ENCODE measurements at regions not wholly inside any gene's neighbourhood (a gene's known extent, or its start where the extent isn't known, plus 50 kb on each side); places are given as distances from the start of the nearest gene placed in this dataset.

DNA sequence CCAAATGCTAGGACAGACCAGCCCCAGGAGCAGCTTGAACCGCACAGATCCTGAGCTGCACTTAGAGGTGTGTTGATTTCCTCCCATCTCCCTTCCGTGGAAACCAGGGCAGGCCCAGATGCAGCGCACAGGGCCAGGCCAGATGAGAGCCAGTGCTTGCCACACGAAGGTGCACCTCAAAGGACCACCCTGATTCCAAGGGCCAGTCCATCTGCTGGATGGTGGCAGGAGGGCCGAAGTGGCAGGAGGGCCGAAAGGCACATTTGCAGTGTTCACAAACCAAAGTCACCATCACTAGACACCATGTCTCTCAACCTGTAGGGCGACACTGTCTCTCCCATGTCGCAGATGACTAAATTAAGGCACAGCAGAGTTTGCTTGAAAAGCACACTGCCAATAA is 370.7 kb upstream of the MYT1L start:
- DNase-seq (ENCODE audit: low spot score) = no peak

DNA sequence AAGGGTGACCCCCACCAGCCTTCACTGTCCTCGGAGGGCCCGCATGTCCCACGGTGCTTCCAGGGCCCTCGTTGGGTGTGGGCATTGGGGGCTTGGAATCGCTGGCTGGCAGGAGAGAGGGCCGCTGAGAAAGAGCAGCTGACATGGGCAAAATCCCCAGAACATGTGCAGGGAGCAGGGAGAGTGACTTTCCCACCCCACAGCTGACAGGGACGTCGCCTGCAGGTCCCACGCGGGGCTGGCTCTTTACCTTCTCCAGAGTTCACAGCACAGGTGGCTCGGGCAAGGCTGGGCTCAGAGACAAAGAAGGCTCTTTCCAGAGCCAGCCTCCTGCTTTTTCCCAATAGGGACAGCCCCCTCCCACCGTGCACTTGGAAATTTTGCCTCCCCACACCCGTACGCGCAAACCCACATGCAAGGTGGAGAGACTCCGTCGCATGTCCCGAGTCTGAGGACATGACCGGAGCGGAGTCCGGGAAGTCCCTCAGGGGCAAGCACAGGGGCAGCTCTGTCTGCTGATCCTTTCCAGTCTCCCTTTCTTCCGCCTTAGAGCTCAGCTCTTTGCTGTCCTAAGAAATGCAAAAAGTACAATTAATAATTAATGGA is 370.2 kb upstream of the MYT1L start:
- no peak for DNase-seq (ENCODE audit: low spot score)

DNA sequence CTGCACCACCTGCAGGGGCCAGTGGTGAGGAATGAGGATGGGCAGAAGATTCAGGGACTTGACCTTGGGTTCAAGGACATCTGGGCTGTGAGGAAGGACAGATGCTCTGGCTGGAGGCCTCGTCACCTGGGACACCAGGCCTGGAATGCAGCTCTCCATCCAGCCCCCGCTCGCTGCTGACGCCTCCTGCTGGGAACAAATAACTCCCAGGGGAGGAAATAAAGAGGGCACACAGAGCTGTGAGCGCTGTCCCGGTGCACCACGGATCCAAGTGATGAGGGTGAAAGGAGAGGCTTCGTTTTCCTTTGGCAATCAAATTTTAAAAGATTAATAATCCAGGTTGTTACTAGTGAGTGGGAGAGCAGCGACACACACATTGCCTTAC is 368.0 kb upstream of the MYT1L start:
- no peak for DNase-seq (ENCODE audit: low spot score)

- no peak for DNase-seq (ENCODE audit: low spot score)
Observed at GRCh38 chr2:2698182-2699120, 367.4 kb upstream of the MYT1L start.

DNA sequence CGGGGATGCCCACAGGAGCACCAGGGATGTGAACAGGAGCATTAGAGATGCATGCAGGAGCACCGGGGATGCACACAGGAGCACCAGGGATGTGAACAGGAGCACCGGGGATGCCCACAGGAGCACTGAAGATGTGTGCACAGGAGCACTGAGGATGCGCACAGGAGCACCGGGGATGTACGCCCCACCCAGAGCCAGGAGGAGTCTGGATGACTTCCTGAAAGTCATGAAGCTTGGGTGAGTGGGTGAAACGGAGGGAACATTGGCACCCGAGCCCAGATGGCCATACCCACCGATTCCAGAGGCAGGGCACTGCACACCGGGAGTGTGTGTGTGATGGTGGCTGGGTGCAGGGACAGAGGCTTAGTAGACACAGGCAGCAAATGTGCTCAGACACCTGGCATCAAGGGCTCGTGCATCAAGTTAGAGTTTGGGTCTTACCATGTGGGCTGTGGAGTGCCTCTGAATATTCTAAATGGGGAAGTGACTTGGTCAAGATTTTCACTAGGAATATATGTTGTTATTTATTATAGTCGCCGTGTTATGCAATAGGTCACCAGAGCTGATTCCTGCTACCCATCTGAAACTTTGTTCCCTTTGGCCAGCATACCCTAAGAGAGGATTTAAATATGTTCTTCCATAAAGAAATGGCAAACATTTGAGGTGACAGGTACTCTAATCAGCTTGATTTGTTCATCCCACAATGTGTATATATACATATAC is 365.8 kb upstream of the MYT1L start:
- DNase-seq (ENCODE audit: low spot score) = no peak

GRCh38 chr2:2696325-2696724 is 365.2 kb upstream of the MYT1L start:
- no peak for DNase-seq (ENCODE audit: low spot score)

GRCh38 chr2:2694746-2695145 is 363.7 kb upstream of the MYT1L start:
- no peak for DNase-seq (ENCODE audit: low spot score)

DNA sequence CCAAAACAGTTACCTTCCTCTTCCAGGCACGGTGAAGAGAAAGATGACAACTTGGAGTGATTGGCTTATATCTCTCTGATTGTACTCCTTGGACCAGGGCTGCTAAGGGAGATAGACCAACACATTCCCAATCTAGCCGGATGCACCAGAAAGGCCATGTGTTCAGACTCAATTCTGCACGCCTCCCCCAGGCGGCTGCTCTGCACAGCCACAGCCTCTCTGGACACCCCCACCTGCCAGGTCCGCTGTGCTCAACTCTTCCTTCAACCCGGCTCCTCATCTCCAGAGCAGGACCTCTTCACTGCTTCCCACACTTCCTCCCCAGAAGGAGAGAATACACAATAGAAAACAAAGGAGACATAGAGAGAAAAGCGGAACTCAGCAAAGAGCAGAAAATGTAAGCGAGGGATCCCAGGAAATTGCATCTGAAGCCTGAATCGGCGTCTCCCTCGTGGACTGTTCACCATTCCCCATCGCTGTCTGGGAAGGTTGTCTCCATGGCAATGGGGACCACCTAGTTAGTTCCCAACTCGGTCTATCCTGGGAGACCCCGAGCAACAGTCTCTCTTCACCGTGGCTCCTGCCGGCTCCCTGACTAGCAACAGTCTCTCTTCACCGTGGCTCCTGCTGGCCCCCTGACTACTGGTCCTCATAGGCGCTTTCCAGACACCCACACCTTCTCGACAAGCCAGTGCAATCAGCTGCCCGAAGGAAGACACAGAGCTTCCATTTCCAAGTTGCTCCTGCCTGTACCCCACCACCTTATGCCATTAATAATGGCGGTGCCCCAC is 361.7 kb upstream of the MYT1L start:
- DNase-seq (ENCODE audit: low spot score) = no peak

DNA sequence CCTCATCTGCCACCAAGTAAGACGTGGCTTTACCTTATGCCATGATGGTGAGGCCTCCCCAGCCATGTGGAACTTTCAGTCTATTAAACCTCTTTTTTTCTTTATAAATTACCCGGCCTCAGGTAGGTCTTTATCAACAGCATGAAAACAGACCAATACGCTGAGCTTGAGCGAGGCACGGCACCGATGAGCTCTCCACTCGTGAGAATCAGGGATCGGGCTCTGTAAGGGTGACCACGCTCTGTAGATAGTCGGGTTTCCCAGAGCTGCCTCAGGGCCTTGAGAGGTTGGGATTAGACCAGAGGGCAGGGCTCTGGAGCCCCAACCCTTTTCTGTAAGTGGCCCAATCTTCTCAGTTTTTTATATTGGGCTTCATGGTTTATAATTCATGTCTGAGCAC is 360.3 kb upstream of the MYT1L start:
- no peak for DNase-seq (ENCODE audit: low spot score)

DNA sequence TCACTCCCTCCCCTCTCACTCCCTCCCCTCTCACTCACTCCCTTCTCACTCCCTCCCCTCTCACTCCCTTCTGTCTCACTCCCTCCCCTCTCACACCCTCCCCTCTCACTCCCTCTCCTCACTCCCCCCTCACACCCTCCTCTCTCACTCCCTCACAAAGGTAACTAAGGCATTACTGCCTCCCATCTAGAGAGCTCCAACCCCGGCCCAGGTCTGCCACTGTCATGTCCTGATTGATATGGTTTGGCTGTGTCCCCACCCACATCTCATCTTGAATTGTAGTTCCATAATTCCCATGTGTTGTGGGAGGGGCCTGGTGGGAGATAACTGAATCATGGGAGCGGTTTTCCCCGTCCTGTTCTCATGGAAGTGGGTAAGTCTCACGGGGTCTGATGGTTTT is 359.9 kb upstream of the MYT1L start:
- DNase-seq (ENCODE audit: low spot score) = no peak

DNA sequence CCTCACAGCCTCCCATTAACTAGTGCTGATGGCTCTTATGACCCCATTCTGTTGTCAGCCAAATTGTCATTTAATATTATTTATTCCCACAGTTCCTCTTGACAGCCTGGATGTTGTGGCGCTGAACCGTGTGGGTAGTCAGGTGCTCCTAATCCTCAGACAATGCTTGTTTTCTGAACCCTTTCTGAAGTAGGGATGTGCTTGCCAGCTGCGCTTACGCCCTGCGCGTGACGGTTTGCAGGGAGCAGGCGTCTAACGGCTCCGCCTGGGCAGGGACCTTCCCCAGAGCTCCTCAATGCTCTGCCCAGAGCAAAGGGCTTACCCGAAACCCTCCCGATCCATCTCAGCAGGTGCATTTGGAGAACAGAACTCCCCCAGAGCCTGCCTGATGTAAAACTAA is 358.2 kb upstream of the MYT1L start:
- DNase-seq (ENCODE audit: low spot score) = no peak

GRCh38 chr2:2688254-2688653 is 357.2 kb upstream of the MYT1L start:
- no peak for DNase-seq (ENCODE audit: low spot score)

DNA sequence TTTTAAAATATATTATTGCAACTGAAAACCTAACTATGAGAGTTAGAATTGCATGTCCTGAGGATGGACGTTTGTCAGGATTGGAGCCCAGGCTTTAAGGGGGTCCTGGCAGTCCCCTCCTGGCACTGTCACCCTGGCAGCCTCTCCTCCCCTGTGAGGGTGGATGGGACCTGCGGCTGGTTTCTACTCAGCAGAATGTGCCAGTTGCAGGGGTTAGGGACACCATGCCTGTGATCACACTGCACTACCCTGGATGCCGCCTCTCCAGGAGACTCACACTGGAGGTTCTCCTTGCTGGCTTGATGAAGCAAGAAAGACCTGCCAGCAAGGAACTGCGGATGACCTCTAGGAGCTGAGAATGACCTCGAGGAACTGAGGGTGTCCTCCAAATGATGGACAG is 356.7 kb upstream of the MYT1L start:
- DNase-seq (ENCODE audit: low spot score) = no peak

GRCh38 chr2:2686222-2686621 is 355.1 kb upstream of the MYT1L start:
- no peak for DNase-seq (ENCODE audit: low spot score)

DNA sequence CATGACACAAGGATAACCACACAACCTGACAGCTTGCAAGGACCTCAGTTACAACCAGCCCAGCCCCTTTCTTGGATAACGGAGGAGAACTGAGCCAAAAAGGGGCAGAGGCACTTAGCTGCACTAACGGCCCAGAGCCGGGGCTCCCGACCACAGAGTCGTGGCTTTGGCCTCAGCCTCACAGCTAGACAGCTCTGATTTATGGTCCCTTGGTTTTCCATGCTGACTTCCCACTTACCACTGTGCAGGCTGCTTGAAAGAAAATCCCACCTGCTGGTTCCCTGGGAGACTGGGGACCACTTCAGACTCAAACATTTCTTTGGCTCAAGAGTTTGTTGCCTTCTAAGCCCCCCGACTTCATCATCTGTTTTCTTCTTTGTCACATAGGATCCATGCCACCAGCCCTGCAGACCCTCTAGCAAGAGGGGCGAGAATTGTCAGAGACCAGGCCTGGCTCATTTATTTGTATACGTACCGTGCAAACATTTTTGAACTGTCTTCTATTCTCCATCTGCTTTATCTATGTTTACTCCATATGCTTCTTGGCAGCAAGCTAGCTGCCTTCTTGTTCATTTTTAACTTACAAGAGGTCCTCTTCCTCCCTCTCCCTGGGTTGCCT is 352.6 kb upstream of the MYT1L start:
- DNase-seq (ENCODE audit: low spot score) = no peak

- no peak for DNase-seq (ENCODE audit: low spot score)
Observed at GRCh38 chr2:2682700-2683342, 351.7 kb upstream of the MYT1L start.

DNA sequence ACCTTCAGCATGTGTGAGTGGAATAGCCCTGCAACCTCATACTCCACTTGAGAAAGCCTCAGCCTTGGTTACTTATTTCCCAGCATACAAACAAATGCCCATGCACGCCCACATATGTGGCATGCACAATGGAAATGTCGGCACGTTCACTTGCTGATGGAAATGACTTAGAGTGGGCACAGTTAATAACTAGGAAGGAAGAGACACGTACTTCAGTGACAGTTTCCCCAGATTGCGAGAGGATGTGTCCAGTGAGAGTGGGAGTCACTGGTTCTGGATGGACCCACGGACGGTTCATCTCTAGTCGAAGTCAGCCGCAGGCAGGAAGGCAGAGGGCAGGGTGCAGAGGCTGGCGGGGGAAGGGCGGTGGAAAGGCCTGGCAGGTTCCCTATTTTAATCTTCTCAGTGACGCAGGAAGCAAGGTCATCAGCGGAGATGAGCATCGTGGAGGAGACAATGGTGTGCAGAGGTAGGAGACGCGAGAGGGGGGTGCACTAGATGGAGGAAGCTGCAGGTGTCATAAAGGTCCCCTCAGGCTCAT is 350.7 kb upstream of the MYT1L start:
- no peak for DNase-seq (ENCODE audit: low spot score)

GRCh38 chr2:2681085-2681484 is 350.0 kb upstream of the MYT1L start:
- DNase-seq (ENCODE audit: low spot score) = no peak

GRCh38 chr2:2674831-2675230 is 343.8 kb upstream of the MYT1L start:
- DNase-seq (ENCODE audit: low spot score) = no peak

DNA sequence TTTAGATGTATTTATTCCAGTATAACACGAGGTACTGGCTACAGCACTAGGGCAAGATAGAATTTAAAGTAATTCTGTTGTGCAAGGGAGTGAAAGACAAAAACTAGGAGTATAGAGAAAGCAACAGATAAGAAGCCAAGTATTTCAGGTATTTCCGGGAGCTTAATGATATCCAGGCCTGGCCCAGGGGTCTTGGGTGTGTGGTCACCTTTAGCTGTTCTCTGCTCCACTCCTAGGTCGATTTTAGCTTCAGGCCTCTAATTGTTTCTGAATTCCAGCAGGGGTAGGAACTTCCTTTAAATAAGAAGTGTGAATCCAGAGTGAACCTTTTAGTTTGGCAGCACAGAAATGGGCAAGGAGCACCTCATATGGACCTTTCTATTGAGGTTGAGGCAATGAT is 342.3 kb upstream of the MYT1L start:
- no peak for DNase-seq (ENCODE audit: low spot score)

DNA sequence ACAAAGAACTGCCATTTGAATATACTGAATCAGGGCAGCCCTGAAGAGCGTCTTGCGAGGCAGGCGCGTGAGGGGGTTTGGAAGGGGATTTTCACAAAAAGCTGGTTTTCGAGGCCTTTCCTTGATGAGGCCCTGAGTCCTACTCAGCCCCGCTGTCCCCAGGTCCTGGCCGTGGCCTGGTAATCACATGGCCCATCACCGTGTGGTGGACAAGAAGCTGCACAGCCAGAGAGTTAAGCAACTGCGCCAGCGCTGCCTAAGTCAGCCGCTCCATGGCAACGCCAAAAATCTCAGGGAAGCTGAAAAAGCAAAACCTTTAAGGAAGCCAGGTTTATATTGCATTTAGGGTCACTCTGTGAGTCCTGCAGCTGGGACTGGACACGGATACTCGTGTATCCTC is 341.2 kb upstream of the MYT1L start:
- no peak for DNase-seq (ENCODE audit: low spot score)
